BE2C (cell line): ENCODE measurements at regions not wholly inside any gene's neighbourhood (a gene's known extent, or its start where the extent isn't known, plus 50 kb on each side); places are given as distances from the start of the nearest gene placed in this dataset.

Experiments used
- DNase-seq: peaks from one replicate; pipeline ENCODE4 v3.0.0-alpha.2; 2020
- H3K27me3 ChIP-seq: fragments of 250-450 bp; sonication (Bioruptor Pico); 2 replicates; pipeline ENCODE4 v1.5.1; 2020; ENCODE audit warnings: mild to moderate bottlenecking
- H3K36me3 ChIP-seq: fragments of 250-450 bp; sonication (Bioruptor Pico); 2 replicates; pipeline ENCODE4 v1.5.1; 2020; ENCODE audit warnings: mild to moderate bottlenecking
- H3K4me1 ChIP-seq: fragments of 250-450 bp; sonication (Bioruptor Pico); 2 replicates; pipeline ENCODE4 v1.5.1; 2020
- H3K4me3 ChIP-seq: 2 replicates; pipeline ENCODE4 v1.5.1; 2011; ENCODE audit warnings: low read depth, low read length
- H3K9me3 ChIP-seq: fragments of 250-450 bp; sonication (Bioruptor Pico); 2 replicates; pipeline ENCODE4 v1.5.1; 2020
- CTCF ChIP-seq: IDR thresholded peaks from 2 replicates; pipeline ENCODE4 v1.5.1; 2012; ENCODE audit warnings: mild to moderate bottlenecking, low read depth, low read length

GRCh38 chr9:25543806-25544205 is 134.4 kb downstream of the TUSC1 start:
- H3K9me3 ChIP-seq, result no peaks in the 10 kb centered on the region
- DNase-seq, result no peak
- H3K36me3 ChIP-seq, result no peaks in the 10 kb centered on the region
- peaks cover 5% of the 10 kb centered on the region; the same call in 1 of the 2 replicates for H3K27me3 ChIP-seq
- H3K4me3 ChIP-seq, result no peak overlapping the region
- no peaks in the 10 kb centered on the region for H3K4me1 ChIP-seq
- no peak for TF ChIP-seq CTCF

GRCh38 chr9:25542319-25542718 is 135.9 kb downstream of the TUSC1 start:
- no peaks in the 10 kb centered on the region for H3K36me3 ChIP-seq
- peak; percentile 6 for DNase-seq
- no peaks in the 10 kb centered on the region for H3K4me1 ChIP-seq
- no peak for TF ChIP-seq CTCF
- H3K4me3 ChIP-seq, result no peak overlapping the region
- peaks cover 17% of the 10 kb centered on the region for H3K27me3 ChIP-seq
- H3K9me3 ChIP-seq, result no peaks in the 10 kb centered on the region

GRCh38 chr9:25537808-25538207 is 140.4 kb downstream of the TUSC1 start:
- peaks cover 35% of the 10 kb centered on the region for H3K27me3 ChIP-seq
- no peak for TF ChIP-seq CTCF
- no peaks in the 10 kb centered on the region for H3K9me3 ChIP-seq
- no peak for DNase-seq
- no peaks in the 10 kb centered on the region for H3K4me1 ChIP-seq
- H3K36me3 ChIP-seq, result no peaks in the 10 kb centered on the region
- H3K4me3 ChIP-seq, result no peak overlapping the region

GRCh38 chr9:25519286-25519685 is 159.0 kb downstream of the TUSC1 start:
- H3K9me3 ChIP-seq, result no peaks in the 10 kb centered on the region
- H3K4me3 ChIP-seq, result no peak overlapping the region
- no peak for TF ChIP-seq CTCF
- DNase-seq, result no peak
- no peaks in the 10 kb centered on the region for H3K36me3 ChIP-seq
- peaks cover 3% of the 10 kb centered on the region; the same call in 1 of the 2 replicates for H3K27me3 ChIP-seq
- H3K4me1 ChIP-seq, result no peaks in the 10 kb centered on the region

- no peaks in the 10 kb centered on the region for H3K36me3 ChIP-seq
- no peak for DNase-seq
- no peak overlapping the region for H3K4me3 ChIP-seq
- peaks cover 3% of the 10 kb centered on the region; the same call in 1 of the 2 replicates for H3K27me3 ChIP-seq
- H3K9me3 ChIP-seq, result no peaks in the 10 kb centered on the region
- no peaks in the 10 kb centered on the region for H3K4me1 ChIP-seq
- no peak for TF ChIP-seq CTCF
Observed at GRCh38 chr9:25517701-25518100, 160.5 kb downstream of the TUSC1 start.

GRCh38 chr9:25513509-25514033 is 164.7 kb downstream of the TUSC1 start:
- DNase-seq, result no peak
- Histone ChIP-seq H3K9me3 (no peaks in the 10 kb centered on the region), H3K4me1 (no peaks in the 10 kb centered on the region), H3K36me3 (no peaks in the 10 kb centered on the region), H3K4me3 (no peak overlapping the region), H3K27me3 (no peaks in the 10 kb centered on the region; the same call in 1 of the 2 replicates)
- TF ChIP-seq CTCF, result no peak
